Osteoblast (primary cell): ENCODE measurements at regions not wholly inside any gene's neighbourhood (a gene's known extent, or its start where the extent isn't known, plus 50 kb on each side); places are given as distances from the start of the nearest gene placed in this dataset.

Experiments
- DNase-seq: peaks from one replicate; pipeline ENCODE4 v3.0.0; 2011; ENCODE audit warnings: low spot score, mixed read lengths; ENCODE audit not compliant: insufficient read length; ENCODE audit errors: missing footprints
- H2AFZ ChIP-seq: 2 replicates; pipeline ENCODE4 v1.6.0; 2011; ENCODE audit warnings: mild to moderate bottlenecking, low read length
- H3K27ac ChIP-seq: 2 replicates; pipeline ENCODE4 v1.5.1; 2011; ENCODE audit warnings: mild to moderate bottlenecking, low read depth, low read length, moderate library complexity
- H3K27me3 ChIP-seq: 2 replicates; pipeline ENCODE4 v1.6.0; 2012; ENCODE audit warnings: mild to moderate bottlenecking, control low read depth, inconsistent platforms, low read length, moderate library complexity; ENCODE audit not compliant: insufficient read depth
- H3K36me3 ChIP-seq: 2 replicates; pipeline ENCODE4 v1.5.1; 2011; ENCODE audit warnings: mild to moderate bottlenecking, low read length, control low read depth, moderate library complexity; ENCODE audit not compliant: insufficient read depth
- H3K4me1 ChIP-seq: 2 replicates; pipeline ENCODE4 v1.5.1; 2011; ENCODE audit warnings: mild to moderate bottlenecking, low read length, control low read depth, moderate library complexity; ENCODE audit not compliant: insufficient read depth
- H3K4me2 ChIP-seq: 2 replicates; pipeline ENCODE4 v1.6.0; 2011; ENCODE audit warnings: mild to moderate bottlenecking, low read length; ENCODE audit not compliant: insufficient read depth
- H3K4me3 ChIP-seq: fragments of 200-600 bp; sonication (generic); 3 replicates; pipeline ENCODE4 v1.5.1; 2012; ENCODE audit warnings: mild to moderate bottlenecking, low read length, inconsistent platforms; ENCODE audit not compliant: insufficient read depth
- H3K79me2 ChIP-seq: 2 replicates; pipeline ENCODE4 v1.6.0; 2012; ENCODE audit warnings: mild to moderate bottlenecking, low read length, control low read depth, inconsistent platforms; ENCODE audit not compliant: insufficient read depth
- H3K9me3 ChIP-seq: 2 replicates; pipeline ENCODE4 v1.5.1; 2011; ENCODE audit warnings: low read depth, low read length, control low read depth
- H4K20me1 ChIP-seq: 2 replicates; pipeline ENCODE4 v1.6.0; 2012; ENCODE audit warnings: mild to moderate bottlenecking, low read length, control low read depth; ENCODE audit not compliant: insufficient read depth
- TF ChIP-seq, protein P1 (sequence below): IDR thresholded peaks from 2 replicates; pipeline ENCODE4 v1.5.1; 2011; ENCODE audit warnings: mild to moderate bottlenecking, low read depth, low read length, moderate library complexity; ENCODE audit errors: extremely low read depth

GRCh38 chrX:10054396-10054795 is 87.2 kb downstream of the CLDN34 start:
- H3K27me3 ChIP-seq = no peaks in the 10 kb centered on the region
- H4K20me1 ChIP-seq = peaks cover 11% of the 10 kb centered on the region
- H3K4me2 ChIP-seq = no peak overlapping the region
- H3K79me2 ChIP-seq = peaks cover 29% of the 10 kb centered on the region
- H3K36me3 ChIP-seq = no peaks in the 10 kb centered on the region
- no peak for DNase-seq
- no peak overlapping the region for H3K4me3 ChIP-seq
- no peaks in the 10 kb centered on the region for H3K9me3 ChIP-seq
- H3K27ac ChIP-seq = no peak overlapping the region
- no peak overlapping the region for H2AFZ ChIP-seq
- TF ChIP-seq, protein P1, sequence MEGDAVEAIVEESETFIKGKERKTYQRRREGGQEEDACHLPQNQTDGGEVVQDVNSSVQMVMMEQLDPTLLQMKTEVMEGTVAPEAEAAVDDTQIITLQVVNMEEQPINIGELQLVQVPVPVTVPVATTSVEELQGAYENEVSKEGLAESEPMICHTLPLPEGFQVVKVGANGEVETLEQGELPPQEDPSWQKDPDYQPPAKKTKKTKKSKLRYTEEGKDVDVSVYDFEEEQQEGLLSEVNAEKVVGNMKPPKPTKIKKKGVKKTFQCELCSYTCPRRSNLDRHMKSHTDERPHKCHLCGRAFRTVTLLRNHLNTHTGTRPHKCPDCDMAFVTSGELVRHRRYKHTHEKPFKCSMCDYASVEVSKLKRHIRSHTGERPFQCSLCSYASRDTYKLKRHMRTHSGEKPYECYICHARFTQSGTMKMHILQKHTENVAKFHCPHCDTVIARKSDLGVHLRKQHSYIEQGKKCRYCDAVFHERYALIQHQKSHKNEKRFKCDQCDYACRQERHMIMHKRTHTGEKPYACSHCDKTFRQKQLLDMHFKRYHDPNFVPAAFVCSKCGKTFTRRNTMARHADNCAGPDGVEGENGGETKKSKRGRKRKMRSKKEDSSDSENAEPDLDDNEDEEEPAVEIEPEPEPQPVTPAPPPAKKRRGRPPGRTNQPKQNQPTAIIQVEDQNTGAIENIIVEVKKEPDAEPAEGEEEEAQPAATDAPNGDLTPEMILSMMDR = no peak
- H3K4me1 ChIP-seq = no peaks in the 10 kb centered on the region

- Histone ChIP-seq H3K27me3 (no peaks in the 10 kb centered on the region), H4K20me1 (peaks cover 11% of the 10 kb centered on the region), H3K36me3 (no peaks in the 10 kb centered on the region), H3K79me2 (peaks cover 26% of the 10 kb centered on the region), H3K27ac (no peak overlapping the region), H3K9me3 (no peaks in the 10 kb centered on the region), H3K4me3 (no peak overlapping the region), H3K4me2 (no peak overlapping the region), H3K4me1 (no peaks in the 10 kb centered on the region), H2AFZ (no peak overlapping the region)
- TF ChIP-seq, protein P1 = no peak
- no peak for DNase-seq
Measured at GRCh38 chrX:10055430-10055829, 88.3 kb downstream of the CLDN34 start.

DNA sequence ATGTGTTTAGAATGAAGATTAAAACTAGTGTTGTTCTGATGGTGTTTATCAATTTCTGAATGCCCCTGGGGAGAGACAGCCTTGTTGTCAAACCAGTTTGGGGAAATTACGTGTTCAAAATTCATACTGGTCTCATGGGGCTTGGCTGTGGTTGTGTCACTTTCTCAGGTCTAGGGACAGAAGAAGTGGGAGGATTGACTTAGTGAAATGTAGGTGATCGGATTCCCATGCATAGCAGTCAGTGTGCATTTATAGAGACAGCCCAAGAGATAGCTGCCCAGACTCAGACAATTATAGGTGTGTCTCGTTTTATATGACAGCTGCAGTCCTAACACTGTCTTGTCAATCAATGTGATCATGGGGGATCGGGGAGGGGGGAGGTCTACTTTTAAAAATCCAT is 94.4 kb upstream of the CLCN4 start:
- H3K4me1 ChIP-seq = no peaks in the 10 kb centered on the region
- H3K36me3 ChIP-seq = peaks cover 3% of the 10 kb centered on the region
- no peak overlapping the region for H3K4me2 ChIP-seq
- no peak overlapping the region for H3K27ac ChIP-seq
- H2AFZ ChIP-seq = no peak overlapping the region
- no peak for DNase-seq
- peaks cover 15% of the 10 kb centered on the region for H3K79me2 ChIP-seq
- H3K9me3 ChIP-seq = no peaks in the 10 kb centered on the region
- H3K4me3 ChIP-seq = no peak overlapping the region
- TF ChIP-seq, protein P1 = no peak
- H4K20me1 ChIP-seq = peaks cover 8% of the 10 kb centered on the region
- H3K27me3 ChIP-seq = no peaks in the 10 kb centered on the region

DNA sequence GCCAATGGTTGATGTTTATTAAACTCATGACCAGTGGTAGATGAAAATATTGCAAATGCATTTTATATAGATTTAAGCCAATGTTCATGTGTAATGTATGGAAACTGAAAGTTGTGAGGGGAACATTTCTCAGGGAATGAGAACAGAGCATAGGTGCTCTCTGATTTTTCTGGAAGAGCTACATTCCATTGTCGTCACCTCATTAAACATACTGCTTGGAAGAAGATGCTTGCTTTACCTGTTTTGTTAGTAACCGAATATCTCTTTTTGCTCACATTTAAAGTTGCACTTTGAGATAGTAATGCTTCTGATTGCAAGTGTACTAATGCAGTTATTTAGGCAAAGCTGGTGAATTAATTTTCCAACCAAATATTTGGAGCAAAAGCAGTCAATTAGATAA is 93.8 kb upstream of the CLCN4 start:
- Histone ChIP-seq H3K9me3 (no peaks in the 10 kb centered on the region), H3K79me2 (peaks cover 15% of the 10 kb centered on the region), H3K4me1 (no peaks in the 10 kb centered on the region), H3K4me2 (no peak overlapping the region), H3K27me3 (no peaks in the 10 kb centered on the region), H4K20me1 (peaks cover 8% of the 10 kb centered on the region), H2AFZ (no peak overlapping the region), H3K36me3 (peaks cover 6% of the 10 kb centered on the region), H3K27ac (no peak overlapping the region), H3K4me3 (no peak overlapping the region)
- no peak for DNase-seq
- TF ChIP-seq, protein P1 = no peak
